Epithelial cell of proximal tubule (primary cell): ENCODE measurements at regions not wholly inside any gene's neighbourhood (a gene's known extent, or its start where the extent isn't known, plus 50 kb on each side); places are given as distances from the start of the nearest gene placed in this dataset.

Experiments
- DNase-seq: peaks from one replicate; pipeline ENCODE4 v3.0.0-alpha.2; 2011; ENCODE audit warnings: low read depth
- H3K4me3 ChIP-seq: 2 replicates; pipeline ENCODE4 v1.5.1; 2011; ENCODE audit warnings: low read depth, mild to moderate bottlenecking, low read length
- TF ChIP-seq, protein P1 (sequence below): conservative IDR thresholded peaks from 2 replicates; pipeline ENCODE4 v1.5.1; 2012; ENCODE audit warnings: low read depth, mild to moderate bottlenecking, low read length

DNA sequence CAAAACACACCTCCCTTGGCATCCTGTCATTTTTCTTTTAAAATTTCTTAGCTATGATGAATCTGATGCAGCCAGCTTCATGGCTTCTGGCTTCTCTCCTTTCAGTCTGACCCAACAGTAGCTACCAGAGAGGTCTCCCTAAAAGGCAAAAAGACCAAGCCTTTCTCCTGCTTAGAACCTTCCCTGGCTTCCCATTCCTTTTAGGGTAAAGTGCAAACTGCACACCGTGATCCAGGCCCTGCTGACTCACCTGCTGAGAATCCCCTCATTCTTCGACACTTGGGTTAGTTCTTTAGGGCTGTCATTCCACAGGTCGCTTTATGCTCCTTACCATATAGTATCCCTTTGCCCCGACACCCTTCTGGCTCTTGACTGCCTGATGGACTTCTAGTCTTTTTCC is 362.4 kb downstream of the MIAT start:
- TF ChIP-seq, protein P1, sequence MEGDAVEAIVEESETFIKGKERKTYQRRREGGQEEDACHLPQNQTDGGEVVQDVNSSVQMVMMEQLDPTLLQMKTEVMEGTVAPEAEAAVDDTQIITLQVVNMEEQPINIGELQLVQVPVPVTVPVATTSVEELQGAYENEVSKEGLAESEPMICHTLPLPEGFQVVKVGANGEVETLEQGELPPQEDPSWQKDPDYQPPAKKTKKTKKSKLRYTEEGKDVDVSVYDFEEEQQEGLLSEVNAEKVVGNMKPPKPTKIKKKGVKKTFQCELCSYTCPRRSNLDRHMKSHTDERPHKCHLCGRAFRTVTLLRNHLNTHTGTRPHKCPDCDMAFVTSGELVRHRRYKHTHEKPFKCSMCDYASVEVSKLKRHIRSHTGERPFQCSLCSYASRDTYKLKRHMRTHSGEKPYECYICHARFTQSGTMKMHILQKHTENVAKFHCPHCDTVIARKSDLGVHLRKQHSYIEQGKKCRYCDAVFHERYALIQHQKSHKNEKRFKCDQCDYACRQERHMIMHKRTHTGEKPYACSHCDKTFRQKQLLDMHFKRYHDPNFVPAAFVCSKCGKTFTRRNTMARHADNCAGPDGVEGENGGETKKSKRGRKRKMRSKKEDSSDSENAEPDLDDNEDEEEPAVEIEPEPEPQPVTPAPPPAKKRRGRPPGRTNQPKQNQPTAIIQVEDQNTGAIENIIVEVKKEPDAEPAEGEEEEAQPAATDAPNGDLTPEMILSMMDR = no peak
- H3K4me3 ChIP-seq = no peak overlapping the region
- peak; percentile 3 for DNase-seq

DNA sequence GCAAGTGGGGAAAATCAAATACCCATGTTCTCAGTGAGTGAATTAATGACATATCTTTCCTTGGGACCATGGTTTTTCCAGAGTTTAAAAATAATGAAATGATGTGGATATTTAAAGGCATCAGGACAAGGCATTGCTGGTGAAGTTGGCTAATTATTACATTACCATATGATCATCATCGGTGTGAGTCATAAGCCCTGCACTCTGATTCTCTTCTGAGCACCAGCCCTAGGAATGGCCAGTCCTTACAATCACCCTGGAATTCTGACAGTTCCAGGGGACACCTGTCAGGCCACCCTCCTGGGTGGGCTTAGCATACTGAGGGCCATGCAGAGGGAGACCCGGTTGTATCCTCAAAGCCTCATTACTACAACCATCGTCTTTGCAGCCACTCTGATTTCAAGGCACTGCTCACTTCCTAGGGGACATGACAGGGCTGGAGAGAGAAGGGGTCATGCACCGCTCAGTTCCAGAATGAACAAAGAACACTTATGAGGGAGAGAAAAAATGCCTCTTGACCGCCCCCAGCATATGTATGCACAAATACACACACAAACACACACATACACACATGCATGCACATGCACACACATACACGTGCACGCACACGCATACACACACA is 365.0 kb downstream of the MIAT start:
- DNase-seq = peak; percentile 16
- TF ChIP-seq, protein P1 = no peak
- H3K4me3 ChIP-seq = no peak overlapping the region

DNA sequence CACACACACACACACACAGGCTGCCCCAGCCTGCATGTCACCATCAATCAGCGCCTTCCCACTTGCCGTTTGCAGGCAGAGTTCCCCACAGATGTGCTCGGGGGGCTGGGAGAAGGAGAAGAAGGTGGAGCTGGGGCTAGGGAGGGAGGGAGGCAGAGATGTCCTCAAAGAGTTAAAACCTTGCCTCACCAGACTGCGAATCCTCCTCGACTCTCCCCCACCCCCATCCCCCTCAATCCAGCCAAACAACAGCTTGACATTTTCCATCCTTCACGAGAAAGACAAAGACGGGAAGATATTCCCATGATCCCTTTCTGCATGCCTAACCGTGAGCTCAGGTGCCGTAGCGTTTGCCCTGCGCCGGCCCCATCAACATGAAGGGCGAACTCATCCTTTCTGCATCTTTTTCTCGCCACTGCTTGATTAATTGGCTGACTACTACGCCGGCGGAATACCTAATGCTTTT is 365.5 kb downstream of the MIAT start:
- no peak for DNase-seq
- TF ChIP-seq, protein P1 = no peak
- no peak overlapping the region for H3K4me3 ChIP-seq

DNA sequence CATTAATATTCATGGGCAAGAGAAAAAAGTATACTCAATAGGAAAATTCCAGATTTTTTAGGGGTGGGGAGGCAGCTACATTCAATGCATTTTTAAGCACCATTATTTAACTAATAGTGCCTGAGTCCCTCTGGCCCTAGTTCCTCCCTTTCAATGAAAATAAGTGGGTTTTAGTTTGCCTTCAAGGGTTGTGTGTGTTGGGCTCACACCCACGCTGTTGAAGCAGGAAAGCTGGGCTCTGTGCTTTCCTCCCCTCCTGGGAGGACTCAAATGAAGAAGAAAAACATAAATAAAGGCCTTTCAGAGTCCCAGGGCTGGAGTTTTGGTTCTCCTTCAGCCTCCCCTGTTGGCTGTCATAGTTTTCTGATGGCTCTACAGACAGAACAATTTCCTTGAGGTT is 366.2 kb downstream of the MIAT start:
- TF ChIP-seq, protein P1 = no peak
- DNase-seq = no peak
- H3K4me3 ChIP-seq = no peak overlapping the region

DNA sequence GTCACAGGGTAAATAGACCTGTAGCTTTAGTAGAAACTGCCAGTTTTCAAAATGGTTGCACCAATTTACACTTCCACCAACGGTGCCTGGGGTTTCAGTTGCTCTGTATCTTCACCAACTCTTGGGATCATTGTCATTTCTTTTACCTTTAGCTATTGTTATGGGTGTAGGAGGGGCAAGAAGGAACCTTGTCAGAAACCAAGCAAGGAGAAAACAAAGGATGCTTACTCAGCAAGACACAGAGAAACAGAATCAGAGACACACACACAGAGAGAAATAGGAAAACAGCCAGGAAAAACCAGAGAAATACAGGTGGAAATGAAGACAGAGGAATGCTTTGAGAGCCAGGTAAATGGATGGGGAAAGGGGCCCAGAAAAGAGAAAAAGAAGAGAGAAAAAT is 367.6 kb downstream of the MIAT start:
- TF ChIP-seq, protein P1 = no peak
- DNase-seq = no peak

DNA sequence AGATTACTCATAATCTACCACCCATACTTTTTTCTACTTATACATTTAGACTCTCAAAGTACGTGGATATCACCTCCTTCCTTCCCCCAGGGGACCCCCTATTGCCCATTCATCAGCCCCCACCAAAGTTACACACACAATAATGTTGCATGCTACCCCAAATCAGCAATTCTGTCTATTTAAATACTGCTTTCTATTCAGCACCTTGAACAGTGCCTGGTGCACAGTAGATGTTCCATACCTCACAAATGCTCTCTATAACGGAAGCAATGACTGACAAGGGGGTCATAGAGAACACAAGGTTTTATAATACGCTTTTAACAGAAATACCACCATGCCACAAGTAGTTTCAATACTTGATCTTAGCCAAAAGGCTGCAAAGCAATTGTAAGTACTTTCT is 370.7 kb downstream of the MIAT start:
- DNase-seq = no peak
- H3K4me3 ChIP-seq = no peak overlapping the region
- TF ChIP-seq, protein P1 = no peak

More for the DNA sequence above, 367.6 kb downstream of the MIAT start:
- H3K4me3 ChIP-seq = no peak overlapping the region

DNA sequence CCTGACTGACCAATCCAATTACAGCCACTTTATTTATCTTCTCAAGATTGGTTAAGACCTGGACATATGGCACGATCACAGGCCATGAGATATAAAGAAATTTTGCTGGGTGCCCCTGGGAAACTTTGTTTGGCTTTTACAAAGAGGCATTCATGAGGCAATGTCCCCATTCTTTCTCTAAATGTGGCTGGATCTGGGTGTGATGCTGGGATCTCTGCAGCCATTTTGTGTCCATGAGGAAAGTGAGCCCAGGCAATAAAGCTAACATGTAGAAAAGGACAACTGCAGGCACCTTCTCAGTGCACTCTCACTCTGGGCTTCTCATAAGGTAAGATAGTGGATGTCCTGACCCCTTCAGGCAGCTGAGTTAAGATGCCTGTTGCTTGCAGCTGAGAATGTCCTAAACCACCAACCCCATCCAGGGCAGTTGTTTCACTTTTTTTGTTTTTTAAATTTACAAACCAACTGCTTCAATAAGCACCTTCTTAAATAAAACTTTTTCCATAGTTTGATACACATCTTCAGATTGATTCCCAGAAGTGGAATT is 372.3 kb downstream of the MIAT start:
- H3K4me3 ChIP-seq = no peak overlapping the region
- TF ChIP-seq, protein P1 = no peak
- no peak for DNase-seq
